ENCODE measurements at regions not wholly inside any gene's neighbourhood (a gene's known extent, or its start where the extent isn't known, plus 50 kb on each side); places are given as distances from the start of the nearest gene placed in this dataset.

GRCh38 chr2:128777196-128778035 is 458.7 kb upstream of the HS6ST1 start:
- no peak for DNase-seq (ENCODE audit: low read depth)

- DNase-seq (ENCODE audit: low read depth): no peak
Observed at GRCh38 chr2:128778843-128779242, 460.2 kb upstream of the HS6ST1 start.

GRCh38 chr2:128779301-128780095 is 460.8 kb upstream of the HS6ST1 start:
- no peak for DNase-seq (ENCODE audit: low read depth)

GRCh38 chr2:128780434-128781080 is 461.9 kb upstream of the HS6ST1 start:
- DNase-seq (ENCODE audit: low read depth): no peak

- DNase-seq (ENCODE audit: low read depth): no peak
Observed at GRCh38 chr2:128781166-128781565, 462.5 kb upstream of the HS6ST1 start.

GRCh38 chr2:128781585-128782385 is 463.1 kb upstream of the HS6ST1 start:
- DNase-seq (ENCODE audit: low read depth): no peak

GRCh38 chr2:128782411-128783192 is 463.9 kb upstream of the HS6ST1 start:
- DNase-seq (ENCODE audit: low read depth): no peak

- no peak for DNase-seq (ENCODE audit: low read depth)
Observed at GRCh38 chr2:128783193-128783671, 464.6 kb upstream of the HS6ST1 start.

GRCh38 chr2:128783896-128784295 is 465.2 kb upstream of the HS6ST1 start:
- DNase-seq (ENCODE audit: low read depth): no peak

GRCh38 chr2:128784626-128785306 is 466.1 kb upstream of the HS6ST1 start:
- no peak for DNase-seq (ENCODE audit: low read depth)

- no peak for DNase-seq (ENCODE audit: low read depth)
Observed at GRCh38 chr2:128786316-128786715, 467.6 kb upstream of the HS6ST1 start.

GRCh38 chr2:128786741-128787478 is 468.2 kb upstream of the HS6ST1 start:
- DNase-seq (ENCODE audit: low read depth): no peak

- DNase-seq (ENCODE audit: low read depth): no peak
Observed at GRCh38 chr2:128787616-128788015, 468.9 kb upstream of the HS6ST1 start.

- no peak for DNase-seq (ENCODE audit: low read depth)
Observed at GRCh38 chr2:128788636-128789220, 470.1 kb upstream of the HS6ST1 start.

GRCh38 chr2:128789221-128789620 is 470.6 kb upstream of the HS6ST1 start:
- DNase-seq (ENCODE audit: low read depth): no peak

GRCh38 chr2:128789776-128790455 is 471.2 kb upstream of the HS6ST1 start:
- no peak for DNase-seq (ENCODE audit: low read depth)

GRCh38 chr2:128790541-128791001 is 471.9 kb upstream of the HS6ST1 start:
- DNase-seq (ENCODE audit: low read depth): no peak

All from non-pigmented ciliary epithelial cell (primary cell).